ENCODE measurements at regions not wholly inside any gene's neighbourhood (a gene's known extent, or its start where the extent isn't known, plus 50 kb on each side); places are given as distances from the start of the nearest gene placed in this dataset.

DNA sequence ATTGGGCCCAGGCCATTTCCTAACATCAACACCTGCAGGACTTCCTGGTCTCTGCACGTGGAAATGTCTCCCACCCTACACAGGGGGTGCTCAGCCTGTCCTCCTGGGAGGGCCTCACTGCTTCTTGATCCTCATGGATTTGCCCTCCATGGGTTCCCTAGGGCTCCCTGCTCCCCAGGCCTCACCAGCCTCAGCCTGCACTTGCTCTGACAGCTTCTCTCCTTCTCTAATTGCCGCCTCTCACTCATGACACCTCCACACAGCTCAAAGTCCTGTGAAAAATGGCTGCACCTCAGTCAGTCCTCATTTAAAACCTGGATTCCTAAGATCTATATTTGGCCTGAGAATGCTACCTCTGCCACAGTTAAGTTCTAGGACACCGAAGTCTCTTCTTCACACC lies 130.6 kb downstream of the PXDC1 start:
- ChIA-PET CTCF (interaction anchor here (0.5 kb wide), 1 partner anchor 132 kb away, joined by 4 read pairs; no protein-coding TSS in a partner anchor), POLR2A (no interaction called here)
- ATAC-seq (no peak), DNase-seq (ENCODE audit: low spot score) (no peak)
- H3K4me3 Mint-ChIP-seq, result no peak overlapping the region
- peaks cover 25% of the 10 kb centered on the region for H3K4me1 Mint-ChIP-seq
- H3K36me3 Mint-ChIP-seq, result no peaks in the 10 kb centered on the region
- H3K27ac Mint-ChIP-seq, result no peak overlapping the region
- no peaks in the 10 kb centered on the region; the same call in 1 of the 2 replicates for H3K9me3 Mint-ChIP-seq
- peaks cover 11% of the 10 kb centered on the region for H3K27me3 Mint-ChIP-seq (ENCODE audit: low read depth)
- TF ChIP-seq ESRRA (CRISPR knock-in tag; IDR thresholded peaks at IDR 0.05; ENCODE audit: borderline replicate concordance) (no peak), ETV6 (CRISPR knock-in tag; IDR thresholded peaks at IDR 0.05) (no peak), PRRX2 (CRISPR knock-in tag; IDR thresholded peaks at IDR 0.05) (no peak), TEAD1 (CRISPR knock-in tag; IDR thresholded peaks at IDR 0.05) (no peak), ZBTB21 (CRISPR knock-in tag; IDR thresholded peaks at IDR 0.05; ENCODE audit: borderline replicate concordance) (no peak), JAZF1 (CRISPR knock-in tag; IDR thresholded peaks at IDR 0.05) (no peak), NFYB (CRISPR knock-in tag; conservative IDR thresholded peaks at IDR 0.05; ENCODE audit: low read depth) (no peak), PRDM15 (CRISPR knock-in tag; IDR thresholded peaks at IDR 0.05) (no peak), GTF2I (CRISPR knock-in tag; conservative IDR thresholded peaks at IDR 0.05) (no peak), RELA (CRISPR knock-in tag; IDR thresholded peaks at IDR 0.05; ENCODE audit: borderline replicate concordance) (no peak), FOXP4 (CRISPR knock-in tag; IDR thresholded peaks at IDR 0.05) (no peak), KAT7 (CRISPR knock-in tag; IDR thresholded peaks at IDR 0.05; ENCODE audit: borderline replicate concordance) (no peak), GRHL2 (CRISPR knock-in tag; IDR thresholded peaks at IDR 0.05; ENCODE audit: insufficient replicate concordance, severe bottlenecking) (no peak), ZNF317 (CRISPR knock-in tag; IDR thresholded peaks at IDR 0.05; ENCODE audit: borderline replicate concordance, low read depth) (no peak), GABPB1 (CRISPR knock-in tag; IDR thresholded peaks at IDR 0.05) (no peak), PREB (CRISPR knock-in tag; IDR thresholded peaks at IDR 0.05; ENCODE audit: borderline replicate concordance) (no peak)
- TF ChIP-seq, protein P1, sequence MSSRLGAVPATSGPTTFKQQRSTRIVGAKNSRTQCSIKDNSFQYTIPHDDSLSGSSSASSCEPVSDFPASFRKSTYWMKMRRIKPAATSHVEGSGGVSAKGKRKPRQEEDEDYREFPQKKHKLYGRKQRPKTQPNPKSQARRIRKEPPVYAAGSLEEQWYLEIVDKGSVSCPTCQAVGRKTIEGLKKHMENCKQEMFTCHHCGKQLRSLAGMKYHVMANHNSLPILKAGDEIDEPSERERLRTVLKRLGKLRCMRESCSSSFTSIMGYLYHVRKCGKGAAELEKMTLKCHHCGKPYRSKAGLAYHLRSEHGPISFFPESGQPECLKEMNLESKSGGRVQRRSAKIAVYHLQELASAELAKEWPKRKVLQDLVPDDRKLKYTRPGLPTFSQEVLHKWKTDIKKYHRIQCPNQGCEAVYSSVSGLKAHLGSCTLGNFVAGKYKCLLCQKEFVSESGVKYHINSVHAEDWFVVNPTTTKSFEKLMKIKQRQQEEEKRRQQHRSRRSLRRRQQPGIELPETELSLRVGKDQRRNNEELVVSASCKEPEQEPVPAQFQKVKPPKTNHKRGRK (CRISPR knock-in tag; IDR thresholded peaks at IDR 0.05; ENCODE audit: borderline replicate concordance), result no peak
- TF ChIP-seq, protein P2, sequence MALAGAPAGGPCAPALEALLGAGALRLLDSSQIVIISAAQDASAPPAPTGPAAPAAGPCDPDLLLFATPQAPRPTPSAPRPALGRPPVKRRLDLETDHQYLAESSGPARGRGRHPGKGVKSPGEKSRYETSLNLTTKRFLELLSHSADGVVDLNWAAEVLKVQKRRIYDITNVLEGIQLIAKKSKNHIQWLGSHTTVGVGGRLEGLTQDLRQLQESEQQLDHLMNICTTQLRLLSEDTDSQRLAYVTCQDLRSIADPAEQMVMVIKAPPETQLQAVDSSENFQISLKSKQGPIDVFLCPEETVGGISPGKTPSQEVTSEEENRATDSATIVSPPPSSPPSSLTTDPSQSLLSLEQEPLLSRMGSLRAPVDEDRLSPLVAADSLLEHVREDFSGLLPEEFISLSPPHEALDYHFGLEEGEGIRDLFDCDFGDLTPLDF (CRISPR knock-in tag; IDR thresholded peaks at IDR 0.05), result no peak
- TF ChIP-seq, protein P3, sequence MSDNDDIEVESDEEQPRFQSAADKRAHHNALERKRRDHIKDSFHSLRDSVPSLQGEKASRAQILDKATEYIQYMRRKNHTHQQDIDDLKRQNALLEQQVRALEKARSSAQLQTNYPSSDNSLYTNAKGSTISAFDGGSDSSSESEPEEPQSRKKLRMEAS (CRISPR knock-in tag; IDR thresholded peaks at IDR 0.05), result no peak

All from WTC11 (cell line).